Activated CD4-positive, alpha-beta memory T cell treated with anti-CD3 and anti-CD28 coated beads, Interleukin-2, amount 10 ng/mL, durations not matched to agents 7 days and 5 days (primary cell): ENCODE measurements at regions not wholly inside any gene's neighbourhood (a gene's known extent, or its start where the extent isn't known, plus 50 kb on each side); places are given as distances from the start of the nearest gene placed in this dataset.
"Not testable (repeated sequence)": the region's sequence is repeated elsewhere in the genome, so short reads cannot be mapped to it uniquely, and the experiment has no call there.

Experiments
- CTCF ChIA-PET: fragments of 350-600 bp; sonication (Branson Sonifier 250); formaldehyde crosslinking; loops from one replicate; lab custom pipeline; 2021; ENCODE audit warnings: antibody characterized with exemption, inconsistent platforms; lab: Charles Lee
- POLR2A ChIA-PET: fragments of 350-600 bp; sonication (Branson Sonifier 250); formaldehyde crosslinking; loops from one replicate; lab custom pipeline; 2021; ENCODE audit warnings: antibody characterized with exemption; lab: Charles Lee
- DNase-seq: peaks from one replicate; pipeline ENCODE4 v3.0.0-alpha.2; 2020
- H3K27ac Mint-ChIP-seq: one replicate; pipeline ENCODE4 v1.8.0; 2021; ENCODE audit warnings: mild to moderate bottlenecking, mixed read lengths
- H3K27me3 Mint-ChIP-seq: one replicate; pipeline ENCODE4 v1.8.0; 2021; ENCODE audit warnings: mixed read lengths
- H3K36me3 Mint-ChIP-seq: one replicate; pipeline ENCODE4 v1.8.0; 2021; ENCODE audit warnings: low read depth, mixed read lengths
- H3K4me1 Mint-ChIP-seq: one replicate; pipeline ENCODE4 v1.8.0; 2021; ENCODE audit warnings: mixed read lengths
- H3K4me3 Mint-ChIP-seq: one replicate; pipeline ENCODE4 v1.8.0; 2021; ENCODE audit warnings: mild to moderate bottlenecking, mixed read lengths
- H3K9me3 Mint-ChIP-seq: one replicate; pipeline ENCODE4 v1.8.0; 2021; ENCODE audit warnings: mixed read lengths

DNA sequence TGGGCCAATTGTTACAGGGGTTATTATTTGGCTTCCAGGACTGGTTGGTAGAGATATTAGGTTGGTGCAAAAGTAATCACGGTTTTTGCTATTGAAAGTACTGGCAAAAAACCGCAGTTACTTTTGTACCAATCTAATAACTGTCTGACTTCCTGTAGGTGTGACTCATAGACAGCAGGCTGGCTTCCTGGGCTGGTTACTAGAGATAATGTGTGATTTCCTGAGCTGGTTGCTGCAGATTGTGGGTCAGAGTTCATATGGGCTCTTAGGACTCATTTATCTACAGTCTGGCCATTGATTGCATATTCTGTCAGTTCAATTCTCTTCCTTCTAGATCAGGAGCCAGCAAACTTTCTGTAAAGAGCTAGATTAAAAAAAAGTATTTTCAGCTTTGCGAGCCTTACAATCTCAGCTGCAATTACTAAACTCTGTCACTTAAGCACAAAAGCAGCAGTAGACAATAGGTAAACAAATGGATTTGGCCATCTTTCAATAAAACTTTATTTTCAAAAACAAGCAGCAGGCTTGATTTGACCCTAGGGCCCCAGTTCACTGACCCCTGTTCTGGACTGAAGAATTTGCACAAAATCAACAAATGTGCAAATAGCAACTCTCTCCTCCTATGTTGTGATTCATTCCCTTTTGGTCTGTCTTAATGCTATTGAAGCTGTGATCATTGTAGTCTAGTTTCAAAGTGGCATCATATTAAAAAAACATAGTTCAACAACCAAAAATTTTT lies 50.8 kb upstream of the BOD1L1 start:
- no peak for DNase-seq
- no peak overlapping the region for H3K27ac Mint-ChIP-seq
- no peak overlapping the region for H3K4me3 Mint-ChIP-seq
- CTCF ChIA-PET: no interaction called here
- H3K36me3 Mint-ChIP-seq: no peaks in the 10 kb centered on the region
- H3K4me1 Mint-ChIP-seq: peaks cover 5% of the 10 kb centered on the region
- no peaks in the 10 kb centered on the region for H3K27me3 Mint-ChIP-seq
- POLR2A ChIA-PET: interaction anchor here (0.7 kb wide), 1 partner anchor 8 kb away, joined by 3 read pairs; no protein-coding TSS in a partner anchor
- H3K9me3 Mint-ChIP-seq: peaks cover 23% of the 10 kb centered on the region

DNA sequence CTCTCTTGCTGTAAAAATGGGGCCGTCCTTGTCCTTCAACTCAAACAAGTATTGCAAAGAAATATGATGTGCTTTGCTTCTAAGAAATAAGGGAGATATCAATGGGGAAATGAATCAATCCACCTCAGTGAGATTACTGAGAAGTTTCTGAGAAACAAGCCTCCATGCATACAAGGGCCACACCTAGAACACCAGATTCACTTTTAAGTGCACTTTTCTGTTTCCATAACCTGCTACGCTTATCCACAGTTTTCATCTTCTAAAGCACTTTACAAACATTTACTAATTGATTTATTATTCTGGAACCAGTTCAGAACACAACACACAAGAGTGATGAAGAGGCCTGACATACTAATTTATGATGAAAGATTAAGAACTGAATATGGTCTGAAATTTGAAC lies 54.0 kb upstream of the BOD1L1 start:
- Mint-ChIP-seq H3K4me1 (peaks cover 5% of the 10 kb centered on the region), H3K9me3 (peaks cover 22% of the 10 kb centered on the region), H3K4me3 (no peak overlapping the region), H3K27me3 (no peaks in the 10 kb centered on the region), H3K27ac (no peak overlapping the region), H3K36me3 (no peaks in the 10 kb centered on the region)
- no peak for DNase-seq
- POLR2A ChIA-PET: no interaction called here
- CTCF ChIA-PET: no interaction called here

DNA sequence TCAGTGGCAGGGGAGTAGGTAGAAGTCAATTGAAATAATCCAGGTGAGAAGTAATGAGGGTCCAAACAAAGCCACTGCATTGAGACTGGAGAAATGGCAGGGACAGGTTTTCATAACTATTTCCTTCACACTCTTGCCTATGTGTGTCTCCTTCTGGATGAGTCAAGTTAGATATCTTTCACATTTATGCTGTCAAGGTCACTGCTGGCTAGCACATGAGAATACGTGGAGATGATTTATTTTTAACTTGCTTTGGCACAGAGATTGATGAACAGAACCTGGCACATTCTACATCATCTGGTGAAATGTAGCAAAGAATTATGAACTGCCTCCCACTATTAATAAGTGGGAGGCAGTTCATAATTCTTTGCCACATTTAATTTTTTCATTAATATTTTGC lies 66.7 kb upstream of the BOD1L1 start:
- DNase-seq: no peak
- Mint-ChIP-seq H3K27ac (no peak overlapping the region), H3K27me3 (no peaks in the 10 kb centered on the region), H3K4me1 (no peaks in the 10 kb centered on the region), H3K36me3 (no peaks in the 10 kb centered on the region), H3K9me3 (no peaks in the 10 kb centered on the region), H3K4me3 (no peak overlapping the region)
- ChIA-PET CTCF (no interaction called here), POLR2A (no interaction called here)

DNA sequence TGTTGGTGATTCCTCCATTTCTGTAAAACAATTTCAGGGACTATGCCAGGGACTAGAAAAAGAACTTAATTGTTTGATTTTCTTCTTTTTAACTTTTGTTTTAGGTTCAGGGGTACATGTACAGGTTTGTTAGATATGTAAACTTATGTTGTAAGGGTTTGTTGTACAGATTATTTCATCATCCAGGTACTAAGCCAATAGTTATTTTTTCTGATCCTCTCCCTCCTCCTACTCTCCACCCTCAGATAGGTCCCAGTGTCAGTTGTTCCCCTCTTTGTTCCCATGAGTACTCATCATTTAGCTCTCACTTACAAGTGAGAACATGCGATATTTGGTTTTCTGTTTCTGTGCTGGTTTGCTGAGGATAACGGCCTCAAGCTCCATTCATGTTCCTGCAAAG lies 70.8 kb upstream of the BOD1L1 start:
- H3K4me3 Mint-ChIP-seq: no peak overlapping the region

DNA sequence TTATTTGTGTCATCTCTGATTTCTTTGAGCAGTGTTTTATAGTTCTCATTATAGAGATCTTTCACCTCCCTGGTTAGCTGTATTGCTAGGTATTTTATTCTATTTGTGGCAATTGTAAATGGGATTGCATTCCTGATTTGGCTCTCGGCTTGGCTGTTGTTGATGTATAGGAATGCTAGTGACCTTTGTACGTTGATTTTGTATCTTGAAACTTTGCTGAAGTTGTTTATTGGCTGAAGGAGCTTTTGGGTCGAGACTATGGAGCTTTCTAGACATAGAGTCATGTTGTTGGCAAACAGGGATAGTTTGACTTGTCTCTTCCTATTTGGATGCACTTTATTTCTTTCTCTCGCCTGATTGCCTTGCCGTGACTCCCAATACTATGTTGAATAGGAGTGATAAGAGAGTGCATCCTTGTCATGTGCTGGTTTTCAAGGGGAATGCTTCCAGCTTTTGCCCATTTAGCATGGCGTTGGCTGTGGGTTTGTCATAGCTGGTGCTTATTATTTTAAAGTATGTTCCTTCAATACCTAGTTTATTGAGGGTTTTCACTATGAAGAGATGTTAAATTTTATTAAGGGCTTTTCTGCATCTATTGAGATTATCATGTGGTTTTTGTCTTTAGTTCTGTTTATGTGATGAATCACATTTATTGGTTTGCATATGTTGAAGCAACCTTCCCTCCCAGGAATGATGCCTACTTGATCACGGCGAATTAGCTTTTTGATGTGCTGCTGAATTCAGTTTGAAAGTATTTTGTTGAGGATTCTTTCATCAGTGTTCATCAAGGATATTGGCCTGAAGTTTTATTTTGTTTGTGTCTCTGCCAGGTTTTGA lies 72.7 kb upstream of the BOD1L1 start:
- H3K4me3 Mint-ChIP-seq: no peak overlapping the region
- ChIA-PET CTCF (no interaction called here), POLR2A (no interaction called here)
- H3K4me1 Mint-ChIP-seq: no peaks in the 10 kb centered on the region
- no peaks in the 10 kb centered on the region for H3K9me3 Mint-ChIP-seq
- no peak for DNase-seq
- no peaks in the 10 kb centered on the region for H3K36me3 Mint-ChIP-seq
- no peak overlapping the region for H3K27ac Mint-ChIP-seq
- no peaks in the 10 kb centered on the region for H3K27me3 Mint-ChIP-seq

More for the DNA sequence above, 70.8 kb upstream of the BOD1L1 start:
- H3K36me3 Mint-ChIP-seq: no peaks in the 10 kb centered on the region
- H3K27me3 Mint-ChIP-seq: no peaks in the 10 kb centered on the region
- ChIA-PET CTCF (no interaction called here), POLR2A (no interaction called here)
- H3K27ac Mint-ChIP-seq: no peak overlapping the region
- H3K4me1 Mint-ChIP-seq: no peaks in the 10 kb centered on the region
- DNase-seq: no peak
- no peaks in the 10 kb centered on the region for H3K9me3 Mint-ChIP-seq

DNA sequence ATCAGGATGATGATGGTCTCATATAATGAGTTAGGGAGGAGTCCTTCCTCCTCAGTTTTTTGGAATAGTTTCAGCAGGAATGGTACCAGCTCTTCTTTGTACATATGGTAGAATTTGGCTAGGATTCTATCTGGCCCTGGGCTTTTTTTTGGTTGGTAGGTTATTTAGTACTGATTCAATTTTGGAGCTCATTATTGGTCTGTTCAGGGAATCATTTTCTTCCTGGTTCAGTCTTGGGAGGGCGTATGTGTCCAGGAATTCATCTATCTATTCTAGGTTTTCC lies 73.3 kb upstream of the BOD1L1 start:
- H3K4me3 Mint-ChIP-seq, H3K27ac Mint-ChIP-seq, POLR2A ChIA-PET, H3K36me3 Mint-ChIP-seq, H3K9me3 Mint-ChIP-seq, H3K27me3 Mint-ChIP-seq, CTCF ChIA-PET, DNase-seq, H3K4me1 Mint-ChIP-seq: not testable (repeated sequence)

DNA sequence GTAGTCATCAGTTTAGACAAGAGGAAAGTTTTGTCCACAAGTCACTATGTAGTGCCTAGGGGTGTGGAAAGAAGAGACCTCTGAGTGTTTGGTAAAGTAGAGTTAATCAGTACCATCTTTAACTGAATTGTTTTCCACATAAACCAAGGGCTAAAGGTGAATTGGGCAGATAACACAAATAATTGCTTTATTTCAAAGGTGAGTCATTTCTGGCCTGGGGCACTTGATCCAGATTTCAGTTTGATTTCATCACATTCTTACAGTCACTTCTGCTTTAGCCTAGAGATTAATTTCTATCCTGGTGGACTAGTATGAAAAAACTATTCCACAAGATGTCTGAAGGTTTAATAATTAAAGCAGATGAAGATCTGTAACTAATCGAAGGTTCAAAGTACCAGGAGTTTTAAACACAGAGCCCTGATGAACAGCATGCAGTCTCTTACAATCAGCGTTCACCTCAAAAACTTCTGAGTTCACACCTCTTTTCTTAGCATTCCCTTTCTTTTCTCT lies 74.5 kb upstream of the BOD1L1 start:
- no peaks in the 10 kb centered on the region for H3K9me3 Mint-ChIP-seq
- no peaks in the 10 kb centered on the region for H3K4me1 Mint-ChIP-seq
- no peak overlapping the region for H3K4me3 Mint-ChIP-seq
- no peaks in the 10 kb centered on the region for H3K27me3 Mint-ChIP-seq
- CTCF ChIA-PET: no interaction called here
- no peak overlapping the region for H3K27ac Mint-ChIP-seq
- DNase-seq: no peak
- no peaks in the 10 kb centered on the region for H3K36me3 Mint-ChIP-seq
- POLR2A ChIA-PET: no interaction called here

DNA sequence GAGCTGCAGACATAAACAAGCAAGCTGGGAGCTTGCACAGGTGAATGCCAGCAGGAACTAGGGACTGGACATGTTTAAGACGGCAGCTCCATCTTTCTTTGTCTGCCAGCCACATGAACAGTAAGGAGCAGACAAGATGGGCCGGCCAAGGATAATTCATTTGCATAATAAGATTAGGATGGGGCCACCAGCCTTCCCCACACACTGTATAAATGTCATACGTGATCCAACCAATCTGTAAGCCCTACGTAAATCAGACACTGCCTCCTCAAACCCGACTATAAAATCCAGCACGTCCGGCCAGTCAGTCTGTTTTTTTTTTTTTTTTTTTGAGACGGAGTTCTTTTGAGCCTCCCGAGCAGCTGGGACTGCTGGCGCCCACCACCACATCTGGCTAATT lies 75.6 kb upstream of the BOD1L1 start:
- Mint-ChIP-seq H3K9me3 (no peaks in the 10 kb centered on the region), H3K27me3 (no peaks in the 10 kb centered on the region), H3K36me3 (no peaks in the 10 kb centered on the region), H3K27ac (no peak overlapping the region), H3K4me3 (no peak overlapping the region), H3K4me1 (no peaks in the 10 kb centered on the region)
- DNase-seq: no peak
- ChIA-PET CTCF (no interaction called here), POLR2A (no interaction called here)

DNA sequence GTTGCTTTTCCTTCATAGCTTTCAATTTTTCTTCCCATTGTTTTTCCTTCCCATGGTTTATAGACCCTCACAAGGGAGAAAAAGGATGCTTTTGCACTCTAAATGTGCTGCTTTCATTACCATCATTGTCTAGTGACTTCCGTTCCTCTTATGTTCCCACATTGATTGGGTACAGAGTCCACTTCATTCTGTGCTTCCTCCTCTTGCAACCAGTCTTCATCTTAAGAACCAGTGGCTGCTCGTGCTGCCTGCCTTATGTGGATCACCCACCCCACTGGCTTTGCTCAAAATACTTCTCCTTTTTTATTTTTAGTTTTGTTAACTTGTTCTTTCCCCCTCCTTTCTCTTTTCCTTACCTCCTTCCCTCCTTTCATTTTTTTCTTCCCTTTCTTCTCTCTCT lies 76.5 kb upstream of the BOD1L1 start:
- Mint-ChIP-seq H3K27ac (no peak overlapping the region), H3K27me3 (no peaks in the 10 kb centered on the region), H3K4me1 (no peaks in the 10 kb centered on the region), H3K9me3 (no peaks in the 10 kb centered on the region), H3K36me3 (no peaks in the 10 kb centered on the region), H3K4me3 (no peak overlapping the region)
- no peak for DNase-seq
- POLR2A ChIA-PET: no interaction called here
- CTCF ChIA-PET: no interaction called here

DNA sequence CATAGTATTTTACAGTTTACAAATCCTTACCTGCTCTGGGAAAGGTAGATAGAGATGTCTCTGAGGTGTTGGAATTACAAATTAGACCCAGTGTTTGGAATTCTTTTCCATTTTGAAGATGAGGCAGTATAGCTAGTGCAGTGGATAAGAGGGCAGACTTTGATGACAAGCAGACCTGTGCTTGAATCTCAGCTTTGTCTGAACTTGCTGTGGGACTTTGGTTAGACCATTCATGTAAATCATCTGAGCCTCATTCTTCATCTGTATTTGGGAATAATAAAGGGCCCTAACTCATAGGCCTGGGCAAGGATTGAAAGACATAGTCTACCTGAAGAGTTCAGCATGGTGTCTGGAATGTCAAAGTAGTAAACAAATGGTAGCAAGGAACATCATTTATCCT lies 77.2 kb upstream of the BOD1L1 start:
- CTCF ChIA-PET: no interaction called here
- no peaks in the 10 kb centered on the region for H3K4me1 Mint-ChIP-seq
- H3K36me3 Mint-ChIP-seq: no peaks in the 10 kb centered on the region
- no peaks in the 10 kb centered on the region for H3K9me3 Mint-ChIP-seq
- no peaks in the 10 kb centered on the region for H3K27me3 Mint-ChIP-seq
- no peak overlapping the region for H3K4me3 Mint-ChIP-seq
- POLR2A ChIA-PET: no interaction called here
- no peak for DNase-seq
- no peak overlapping the region for H3K27ac Mint-ChIP-seq

DNA sequence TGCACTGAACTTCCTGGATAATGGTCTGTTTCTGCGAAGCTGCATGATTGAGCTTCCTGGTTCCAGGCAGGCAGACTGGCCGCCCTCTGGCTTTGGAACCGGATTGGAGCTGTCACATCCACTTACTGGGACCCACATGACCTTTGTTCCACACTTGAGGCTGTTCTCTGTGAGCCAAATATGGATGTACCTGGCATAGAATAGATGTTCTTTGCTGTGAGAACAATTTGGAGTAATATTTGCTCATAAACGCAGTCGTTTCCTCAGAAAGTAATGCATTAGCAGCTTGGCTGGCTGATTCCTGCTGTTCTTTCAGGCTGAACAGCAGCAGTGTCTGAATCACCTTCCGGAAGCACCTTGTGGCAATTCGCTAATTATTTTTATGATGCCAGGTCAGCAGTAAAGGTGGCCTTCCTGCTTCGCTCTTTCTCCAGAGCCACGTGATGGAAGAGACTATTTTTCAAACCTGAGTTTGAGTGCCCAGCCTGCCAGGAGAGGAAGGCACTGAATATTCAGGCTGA lies 78.1 kb upstream of the BOD1L1 start:
- no peak overlapping the region for H3K27ac Mint-ChIP-seq
- no peaks in the 10 kb centered on the region for H3K4me1 Mint-ChIP-seq
- H3K4me3 Mint-ChIP-seq: no peak overlapping the region
- no peaks in the 10 kb centered on the region for H3K36me3 Mint-ChIP-seq
- H3K9me3 Mint-ChIP-seq: no peaks in the 10 kb centered on the region
- no peak for DNase-seq
- H3K27me3 Mint-ChIP-seq: no peaks in the 10 kb centered on the region
- CTCF ChIA-PET: no interaction called here
- POLR2A ChIA-PET: no interaction called here

DNA sequence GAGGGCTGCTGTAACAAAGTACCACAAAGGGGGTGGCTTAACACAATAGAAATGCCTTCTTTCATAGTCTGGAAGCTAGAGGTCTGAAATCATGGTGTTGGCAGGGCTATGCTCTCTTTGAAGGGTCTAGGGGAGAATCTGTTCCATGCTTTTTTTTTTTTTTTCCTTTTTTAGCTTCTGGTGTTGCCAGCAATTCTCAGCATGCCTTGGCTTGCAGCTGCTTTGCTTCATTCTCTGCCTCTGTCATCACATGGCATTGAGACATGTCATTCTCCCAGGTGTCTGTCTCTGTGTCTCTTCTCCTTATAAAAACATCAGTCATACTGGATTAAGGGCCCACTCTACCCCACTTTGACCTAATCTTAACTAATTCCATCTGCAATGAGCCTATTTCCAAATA lies 78.6 kb upstream of the BOD1L1 start:
- Mint-ChIP-seq H3K27me3 (no peaks in the 10 kb centered on the region), H3K27ac (no peak overlapping the region), H3K4me1 (no peaks in the 10 kb centered on the region), H3K4me3 (no peak overlapping the region), H3K9me3 (no peaks in the 10 kb centered on the region), H3K36me3 (no peaks in the 10 kb centered on the region)
- CTCF ChIA-PET: no interaction called here
- POLR2A ChIA-PET: no interaction called here
- DNase-seq: no peak

DNA sequence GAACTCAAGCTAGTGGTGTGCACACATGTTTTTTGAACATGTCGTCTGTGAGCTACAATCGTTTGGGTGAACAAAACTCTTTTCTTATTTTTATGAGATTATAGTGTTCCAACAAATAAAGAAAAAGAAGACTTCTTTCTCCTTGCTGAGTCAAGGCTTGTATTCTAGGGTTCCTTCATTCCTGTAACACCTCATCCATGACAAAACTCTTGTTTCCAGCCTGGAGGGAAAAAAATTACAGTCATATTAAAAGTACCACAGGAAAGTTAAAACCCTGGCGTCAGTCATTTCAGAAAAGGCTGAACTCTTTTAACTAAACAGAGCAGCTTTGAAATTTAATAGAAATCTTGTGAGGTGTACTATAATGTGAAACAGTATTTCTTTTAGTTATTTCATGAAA lies 79.2 kb upstream of the BOD1L1 start:
- CTCF ChIA-PET: no interaction called here
- H3K36me3 Mint-ChIP-seq: no peaks in the 10 kb centered on the region
- H3K27me3 Mint-ChIP-seq: no peaks in the 10 kb centered on the region
- no peak for DNase-seq
- no peaks in the 10 kb centered on the region for H3K9me3 Mint-ChIP-seq
- POLR2A ChIA-PET: no interaction called here
- no peaks in the 10 kb centered on the region for H3K4me1 Mint-ChIP-seq
- H3K4me3 Mint-ChIP-seq: no peak overlapping the region
- H3K27ac Mint-ChIP-seq: no peak overlapping the region
